SK-N-SH treated with all-trans-retinoic acid at 6 μM for 48 hours (cell line): ENCODE measurements at regions not wholly inside any gene's neighbourhood (a gene's known extent, or its start where the extent isn't known, plus 50 kb on each side); places are given as distances from the start of the nearest gene placed in this dataset.

Experiments
- ARNTL ChIP-seq: fragments of 450-650 bp; formaldehyde crosslinking; IDR thresholded peaks from 2 replicates; pipeline ENCODE4 v1.5.0; 2020; ENCODE audit warnings: low read depth, mild to moderate bottlenecking, moderate library complexity, borderline replicate concordance
- BACH2 ChIP-seq: fragments of 250-450 bp; sonication (Bioruptor Pico); IDR thresholded peaks from 2 replicates; pipeline ENCODE4 v1.9.0; 2021; ENCODE audit warnings: mild to moderate bottlenecking, borderline replicate concordance
- CSDC2 ChIP-seq: fragments of 250-450 bp; sonication (Bioruptor Pico); IDR thresholded peaks from 2 replicates; pipeline ENCODE4 v1.5.0; 2020; ENCODE audit warnings: mild to moderate bottlenecking, moderate library complexity
- ESRRG ChIP-seq: fragments of 250-450 bp; sonication (Bioruptor Pico); IDR thresholded peaks from 2 replicates; pipeline ENCODE4 v1.6.1; 2021; ENCODE audit warnings: mild to moderate bottlenecking
- OSR1 ChIP-seq: fragments of 250-450 bp; sonication (Bioruptor Pico); IDR thresholded peaks from 2 replicates; pipeline ENCODE4 v1.8.0; 2022; ENCODE audit warnings: moderate library complexity, mild to moderate bottlenecking, inconsistent platforms
- RARB ChIP-seq: fragments of 250-450 bp; sonication (Bioruptor Pico); IDR thresholded peaks from 2 replicates; pipeline ENCODE4 v1.8.0; 2021; ENCODE audit warnings: mild to moderate bottlenecking, moderate library complexity
- ZC3H10 ChIP-seq: fragments of 250-450 bp; sonication (Bioruptor Pico); IDR thresholded peaks from 2 replicates; pipeline ENCODE4 v1.5.1; 2021; ENCODE audit warnings: mild to moderate bottlenecking, moderate library complexity
- ZFP3 ChIP-seq: fragments of 250-450 bp; sonication (Bioruptor Pico); IDR thresholded peaks from 2 replicates; pipeline ENCODE4 v1.5.0; 2020; ENCODE audit warnings: mild to moderate bottlenecking, moderate library complexity
- ZFP30 ChIP-seq: fragments of 450-650 bp; formaldehyde crosslinking; IDR thresholded peaks from 2 replicates; pipeline ENCODE4 v1.5.0; 2022; ENCODE audit warnings: mild to moderate bottlenecking, moderate library complexity
- ZNF565 ChIP-seq: fragments of 450-650 bp; formaldehyde crosslinking; conservative IDR thresholded peaks from 2 replicates; pipeline ENCODE4 v1.5.0; 2020; ENCODE audit warnings: low read depth, mild to moderate bottlenecking, moderate library complexity
- ZNF8 ChIP-seq: fragments of 450-650 bp; formaldehyde crosslinking; IDR thresholded peaks from 2 replicates; pipeline ENCODE4 v1.5.0; 2020; ENCODE audit warnings: mild to moderate bottlenecking, moderate library complexity
- TF ChIP-seq, protein P1 (sequence below): fragments of 250-450 bp; sonication (Bioruptor Pico); IDR thresholded peaks from 2 replicates; pipeline ENCODE4 v1.8.0; 2020; ENCODE audit warnings: mild to moderate bottlenecking, moderate library complexity, borderline replicate concordance
- TF ChIP-seq, protein P2 (sequence below): fragments of 250-450 bp; sonication (Bioruptor Pico); IDR thresholded peaks from 2 replicates; pipeline ENCODE4 v1.5.1; 2020; ENCODE audit warnings: low read depth, mild to moderate bottlenecking, moderate library complexity

DNA sequence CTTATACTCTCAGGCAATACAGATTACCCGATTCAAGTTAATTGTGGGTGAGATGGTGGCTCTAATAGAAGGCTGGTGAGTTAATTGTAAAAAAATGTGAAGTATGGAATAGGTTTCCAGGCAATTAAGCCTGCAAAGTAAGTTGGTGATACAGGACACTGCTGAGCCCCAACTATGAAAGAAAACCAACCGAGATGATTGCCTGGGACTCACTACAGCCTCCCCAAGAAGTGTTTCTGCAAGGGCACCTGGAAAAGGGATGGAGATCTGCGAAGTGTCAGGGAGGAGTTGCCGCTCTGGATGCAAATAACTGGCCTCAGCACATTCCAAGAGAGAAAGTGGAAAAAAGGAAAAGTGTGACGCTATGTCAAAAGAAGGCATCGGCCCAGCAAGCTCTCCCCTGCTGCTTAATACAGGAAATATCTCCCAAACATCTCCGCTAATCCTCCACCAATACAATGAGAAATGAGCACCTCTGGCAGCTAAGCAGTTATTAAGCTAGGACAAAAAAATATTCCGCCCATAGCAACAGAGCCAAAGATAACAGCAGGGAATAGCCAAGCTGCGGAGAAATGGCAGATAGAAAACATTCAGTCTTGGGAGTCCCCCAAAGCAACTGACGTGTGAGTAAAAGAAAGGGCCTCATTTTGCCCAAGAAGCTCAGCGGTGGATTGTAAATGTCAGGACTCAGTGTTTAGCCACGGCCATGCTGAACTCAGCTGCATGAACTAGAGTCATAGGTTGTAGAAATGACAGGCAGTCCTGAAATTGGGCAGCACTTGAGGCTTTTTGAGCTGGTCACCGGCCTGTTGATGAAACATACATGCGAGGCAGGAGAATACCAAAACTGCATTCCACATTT, 133.7 kb downstream of the SNX19 start:
- TF ChIP-seq RARB (CRISPR knock-in tag) (no peak), BACH2 (CRISPR knock-in tag) (no peak), ARNTL (CRISPR knock-in tag) (no peak), CSDC2 (CRISPR knock-in tag) (no peak), ESRRG (CRISPR knock-in tag) (no peak), ZFP3 (CRISPR knock-in tag) (no peak), ZNF565 (CRISPR knock-in tag) (no peak), OSR1 (CRISPR knock-in tag) (no peak), ZNF8 (CRISPR knock-in tag) (no peak), ZC3H10 (CRISPR knock-in tag) (no peak), ZFP30 (CRISPR knock-in tag) (no peak)
- TF ChIP-seq, protein P1, sequence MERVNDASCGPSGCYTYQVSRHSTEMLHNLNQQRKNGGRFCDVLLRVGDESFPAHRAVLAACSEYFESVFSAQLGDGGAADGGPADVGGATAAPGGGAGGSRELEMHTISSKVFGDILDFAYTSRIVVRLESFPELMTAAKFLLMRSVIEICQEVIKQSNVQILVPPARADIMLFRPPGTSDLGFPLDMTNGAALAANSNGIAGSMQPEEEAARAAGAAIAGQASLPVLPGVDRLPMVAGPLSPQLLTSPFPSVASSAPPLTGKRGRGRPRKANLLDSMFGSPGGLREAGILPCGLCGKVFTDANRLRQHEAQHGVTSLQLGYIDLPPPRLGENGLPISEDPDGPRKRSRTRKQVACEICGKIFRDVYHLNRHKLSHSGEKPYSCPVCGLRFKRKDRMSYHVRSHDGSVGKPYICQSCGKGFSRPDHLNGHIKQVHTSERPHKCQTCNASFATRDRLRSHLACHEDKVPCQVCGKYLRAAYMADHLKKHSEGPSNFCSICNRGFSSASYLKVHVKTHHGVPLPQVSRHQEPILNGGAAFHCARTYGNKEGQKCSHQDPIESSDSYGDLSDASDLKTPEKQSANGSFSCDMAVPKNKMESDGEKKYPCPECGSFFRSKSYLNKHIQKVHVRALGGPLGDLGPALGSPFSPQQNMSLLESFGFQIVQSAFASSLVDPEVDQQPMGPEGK (CRISPR knock-in tag): no peak
- TF ChIP-seq, protein P2, sequence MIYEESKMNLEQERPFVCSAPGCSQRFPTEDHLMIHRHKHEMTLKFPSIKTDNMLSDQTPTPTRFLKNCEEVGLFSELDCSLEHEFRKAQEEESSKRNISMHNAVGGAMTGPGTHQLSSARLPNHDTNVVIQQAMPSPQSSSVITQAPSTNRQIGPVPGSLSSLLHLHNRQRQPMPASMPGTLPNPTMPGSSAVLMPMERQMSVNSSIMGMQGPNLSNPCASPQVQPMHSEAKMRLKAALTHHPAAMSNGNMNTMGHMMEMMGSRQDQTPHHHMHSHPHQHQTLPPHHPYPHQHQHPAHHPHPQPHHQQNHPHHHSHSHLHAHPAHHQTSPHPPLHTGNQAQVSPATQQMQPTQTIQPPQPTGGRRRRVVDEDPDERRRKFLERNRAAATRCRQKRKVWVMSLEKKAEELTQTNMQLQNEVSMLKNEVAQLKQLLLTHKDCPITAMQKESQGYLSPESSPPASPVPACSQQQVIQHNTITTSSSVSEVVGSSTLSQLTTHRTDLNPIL (CRISPR knock-in tag): no peak
